Duodenal mucosa (tissue), 2 donors: ENCODE measurements at regions not wholly inside any gene's neighbourhood (a gene's known extent, or its start where the extent isn't known, plus 50 kb on each side); places are given as distances from the start of the nearest gene placed in this dataset.

Source experiments
- H3K27ac ChIP-seq: one replicate; pipeline ENCODE4 v1.7.0; 2013; ENCODE audit warnings: low read depth, low read length
- H3K27me3 ChIP-seq, 2 donors: one replicate each; pipeline ENCODE4 v1.7.0; 2013; ENCODE audit warnings: low read length in 2 of 2, control low read depth in 1 of 2; ENCODE audit not compliant: insufficient read depth in 2 of 2, control insufficient read depth in 1 of 2
- H3K36me3 ChIP-seq, 2 donors: one replicate each; pipeline ENCODE4 v1.7.0; 2013; ENCODE audit warnings: low read length in 2 of 2, control low read depth in 1 of 2; ENCODE audit not compliant: insufficient read depth in 2 of 2, control insufficient read depth in 1 of 2
- H3K4me1 ChIP-seq, 2 donors: one replicate each; pipeline ENCODE4 v1.7.0; 2013; ENCODE audit warnings: low read length in 2 of 2, control low read depth in 1 of 2; ENCODE audit not compliant: insufficient read depth in 2 of 2, control insufficient read depth in 1 of 2
- H3K4me3 ChIP-seq, 2 donors: one replicate each; pipeline ENCODE4 v1.7.0; 2013; ENCODE audit warnings: low read length in 2 of 2, low read depth in 1 of 2
- H3K9ac ChIP-seq, 2 donors: one replicate each; pipeline ENCODE4 v1.7.0; 2013; ENCODE audit warnings: low read length in 2 of 2, low read depth in 1 of 2
- H3K9me3 ChIP-seq, 2 donors: one replicate each; pipeline ENCODE4 v1.7.0; 2013; ENCODE audit warnings: low read length in 2 of 2, control low read depth in 1 of 2; ENCODE audit not compliant: control insufficient read depth in 1 of 2

GRCh38 chr22:27295040-27295439 lies 506.5 kb downstream of the MN1 start:
- H3K36me3 ChIP-seq, result no peaks in the 10 kb centered on the region
- no peak overlapping the region for H3K9ac ChIP-seq
- peaks cover 12 to 32% of the 10 kb centered on the region in 2 donors for H3K27me3 ChIP-seq

GRCh38 chr22:27295605-27296004 lies 506.0 kb downstream of the MN1 start:
- Histone ChIP-seq H3K4me3 (no peak overlapping the region), H3K27me3 (peaks cover 12 to 32% of the 10 kb centered on the region in 2 donors), H3K27ac (no peak overlapping the region), H3K4me1 (no peaks in the 10 kb centered on the region), H3K9me3 (no peaks in the 10 kb centered on the region), H3K9ac (no peak overlapping the region), H3K36me3 (no peaks in the 10 kb centered on the region)

More at GRCh38 chr22:27295040-27295439, 506.5 kb downstream of the MN1 start:
- Histone ChIP-seq H3K27ac (no peak overlapping the region), H3K4me3 (no peak overlapping the region), H3K4me1 (no peaks in the 10 kb centered on the region), H3K9me3 (no peaks in the 10 kb centered on the region)

GRCh38 chr22:27296091-27296675 lies 505.4 kb downstream of the MN1 start:
- H3K36me3 ChIP-seq, result no peaks in the 10 kb centered on the region
- H3K4me3 ChIP-seq, result no peak overlapping the region
- peaks cover 12 to 32% of the 10 kb centered on the region in 2 donors for H3K27me3 ChIP-seq
- no peak overlapping the region for H3K27ac ChIP-seq
- no peak overlapping the region for H3K9ac ChIP-seq
- H3K9me3 ChIP-seq, result no peaks in the 10 kb centered on the region
- no peaks in the 10 kb centered on the region for H3K4me1 ChIP-seq

- Histone ChIP-seq H3K4me3 (no peak overlapping the region), H3K27ac (no peak overlapping the region), H3K9ac (no peak overlapping the region), H3K4me1 (no peaks in the 10 kb centered on the region), H3K9me3 (no peaks in the 10 kb centered on the region), H3K27me3 (peaks cover 12 to 32% of the 10 kb centered on the region in 2 donors), H3K36me3 (no peaks in the 10 kb centered on the region)
These were observed 504.4 kb downstream of the MN1 start for GRCh38 chr22:27297125-27297524.

DNA sequence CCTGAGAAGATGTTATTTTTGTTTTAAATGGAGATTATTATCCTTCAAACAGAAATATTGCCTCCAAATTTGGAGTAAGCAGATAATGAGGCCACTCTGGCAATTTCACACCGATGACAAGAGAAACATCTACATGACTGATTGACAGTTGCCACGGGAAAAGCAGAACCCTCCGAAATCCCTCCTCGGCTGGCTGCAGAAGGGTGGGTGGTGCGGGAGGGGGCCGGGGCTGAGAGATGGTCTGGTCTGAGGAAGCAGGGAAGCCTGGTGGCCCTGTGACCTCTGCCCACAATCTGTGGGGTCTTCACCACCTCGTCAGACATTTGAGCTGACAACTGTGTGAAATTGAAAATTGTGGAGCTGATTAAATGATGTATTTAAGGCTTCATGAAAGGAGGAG lies 503.2 kb downstream of the MN1 start:
- no peaks in the 10 kb centered on the region for H3K9me3 ChIP-seq
- H3K27me3 ChIP-seq, result peaks cover 12 to 32% of the 10 kb centered on the region in 2 donors
- H3K4me3 ChIP-seq, result no peak overlapping the region
- H3K36me3 ChIP-seq, result no peaks in the 10 kb centered on the region
- no peak overlapping the region for H3K9ac ChIP-seq
- H3K27ac ChIP-seq, result no peak overlapping the region
- H3K4me1 ChIP-seq, result no peaks in the 10 kb centered on the region

GRCh38 chr22:27298742-27299141 lies 502.8 kb downstream of the MN1 start:
- Histone ChIP-seq H3K36me3 (no peaks in the 10 kb centered on the region), H3K27ac (no peak overlapping the region), H3K4me3 (no peak overlapping the region), H3K9me3 (no peaks in the 10 kb centered on the region), H3K9ac (no peak overlapping the region), H3K27me3 (peaks cover 12 to 32% of the 10 kb centered on the region in 2 donors), H3K4me1 (no peaks in the 10 kb centered on the region)

- H3K9me3 ChIP-seq, result no peaks in the 10 kb centered on the region
- H3K4me1 ChIP-seq, result no peaks in the 10 kb centered on the region
- no peak overlapping the region for H3K9ac ChIP-seq
- no peak overlapping the region for H3K27ac ChIP-seq
- H3K4me3 ChIP-seq, result no peak overlapping the region
- H3K27me3 ChIP-seq, result peaks cover 12 to 32% of the 10 kb centered on the region in 2 donors
- H3K36me3 ChIP-seq, result no peaks in the 10 kb centered on the region
These were observed 502.1 kb downstream of the MN1 start for GRCh38 chr22:27299181-27300085.

DNA sequence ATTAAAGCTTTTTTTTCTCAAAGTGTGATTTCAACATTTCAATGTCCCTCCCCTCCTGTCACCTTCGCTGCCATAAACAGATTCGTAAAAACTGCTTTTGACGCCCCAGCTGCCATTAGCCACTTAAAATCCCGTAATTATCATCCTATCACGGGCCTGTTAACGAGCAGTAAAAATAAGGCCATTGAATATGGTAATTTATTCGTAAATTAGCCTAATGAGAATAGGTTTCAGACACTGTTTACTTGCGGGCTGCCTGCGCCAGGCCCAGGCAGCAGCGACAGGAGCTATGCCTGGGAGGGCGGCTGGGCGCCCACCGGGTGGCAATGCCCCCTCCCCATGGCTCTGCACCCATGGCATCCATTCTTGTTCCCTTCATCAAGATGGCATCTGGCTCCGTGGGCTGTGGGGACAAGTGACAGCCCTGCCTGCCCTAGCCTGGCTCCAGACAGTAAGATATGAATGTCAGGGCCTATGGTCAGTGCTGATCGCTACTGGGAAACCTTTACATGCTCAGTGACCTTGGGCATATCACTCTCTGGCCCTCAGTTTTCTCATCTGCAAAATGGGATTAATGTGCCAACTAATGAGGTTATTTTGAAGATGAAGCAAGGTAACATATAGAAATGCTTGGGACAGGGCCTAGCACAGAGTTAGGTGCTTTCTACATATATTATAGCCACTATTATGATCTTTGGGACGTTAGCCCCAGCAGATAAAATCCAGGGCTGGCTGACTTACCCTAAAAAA lies 500.8 kb downstream of the MN1 start:
- H3K4me1 ChIP-seq, result no peaks in the 10 kb centered on the region
- no peak overlapping the region for H3K27ac ChIP-seq
- no peak overlapping the region for H3K4me3 ChIP-seq
- no peak overlapping the region for H3K9ac ChIP-seq
- no peaks in the 10 kb centered on the region for H3K9me3 ChIP-seq
- H3K27me3 ChIP-seq, result peaks cover 12 to 32% of the 10 kb centered on the region in 2 donors
- no peaks in the 10 kb centered on the region for H3K36me3 ChIP-seq

GRCh38 chr22:27302501-27302900 lies 499.1 kb downstream of the MN1 start:
- H3K27ac ChIP-seq, result no peak overlapping the region
- H3K36me3 ChIP-seq, result no peaks in the 10 kb centered on the region
- peaks cover 0 to 8% of the 10 kb centered on the region in 2 donors for H3K4me1 ChIP-seq
- no peak overlapping the region for H3K4me3 ChIP-seq
- peaks cover 12 to 20% of the 10 kb centered on the region in 2 donors for H3K27me3 ChIP-seq
- H3K9me3 ChIP-seq, result no peaks in the 10 kb centered on the region
- no peak overlapping the region for H3K9ac ChIP-seq

GRCh38 chr22:27303718-27304117 lies 497.8 kb downstream of the MN1 start:
- Histone ChIP-seq H3K27me3 (peaks cover 4 to 8% of the 10 kb centered on the region in 2 donors), H3K36me3 (no peaks in the 10 kb centered on the region), H3K9me3 (no peaks in the 10 kb centered on the region), H3K9ac (no peak overlapping the region), H3K4me3 (no peak overlapping the region), H3K4me1 (peaks cover 0 to 8% of the 10 kb centered on the region in 2 donors), H3K27ac (no peak overlapping the region)
